IMR-90 (cell line): ENCODE measurements at regions not wholly inside any gene's neighbourhood (a gene's known extent, or its start where the extent isn't known, plus 50 kb on each side); places are given as distances from the start of the nearest gene placed in this dataset.

Source experiments
- ATAC-seq: fragments of 200-7000 bp; cut with Tn5 transposase; 2 replicates; pipeline ENCODE4 v1.9.1; 2020; ENCODE audit warnings: low read depth, mild to moderate bottlenecking, moderate library complexity
- BruUV-seq: library from RNA; stranded (reverse); fragments of 400-500 nt; replicated peaks from 2 replicates; lab custom pipeline; 2021; lab: Mats Ljungman, UMichigan
- CTCF ChIA-PET: fragments of 300-600 bp; formaldehyde crosslinking; extraction: SDS; loops from one replicate; lab custom pipeline; 2021; ENCODE audit warnings: antibody characterized with exemption; lab: Yijun Ruan, JAX
- POLR2A ChIA-PET: fragments of 300-600 bp; sonication (Branson Sonifier 250); formaldehyde crosslinking; loops from one replicate; lab custom pipeline; 2022; ENCODE audit warnings: antibody characterized with exemption; ENCODE audit not compliant: unreplicated experiment; lab: Charles Lee
- DNase-seq: peaks from one replicate; pipeline ENCODE4 v3.0.0; 2013
- H2AFZ ChIP-seq: replicated peaks from 2 replicates; pipeline ENCODE3; 2013; ENCODE audit warnings: low read length, mild to moderate bottlenecking; ENCODE audit not compliant: poor library complexity
- H2AK5ac ChIP-seq: 2 replicates; pipeline ENCODE4 v1.6.1; 2013; ENCODE audit warnings: low read depth, low read length, inconsistent platforms
- H2AK9ac ChIP-seq: replicated peaks from 2 replicates; pipeline ENCODE3; 2013; ENCODE audit warnings: mild to moderate bottlenecking, low read depth, low read length, moderate library complexity; ENCODE audit not compliant: poor library complexity
- H2BK120ac ChIP-seq: 2 replicates; pipeline ENCODE4 v1.6.1; 2013; ENCODE audit warnings: low read depth, low read length, inconsistent platforms
- H2BK15ac ChIP-seq: 3 replicates; pipeline ENCODE4 v1.6.1; 2013; ENCODE audit warnings: low read depth, low read length, inconsistent platforms
- H2BK20ac ChIP-seq: 2 replicates; pipeline ENCODE4 v1.6.1; 2013; ENCODE audit warnings: low read depth, mild to moderate bottlenecking, inconsistent platforms, low read length, moderate library complexity
- H2BK5ac ChIP-seq: 2 replicates; pipeline ENCODE4 v1.6.1; 2013; ENCODE audit warnings: mild to moderate bottlenecking, low read depth, low read length, inconsistent platforms; ENCODE audit not compliant: poor library complexity, severe bottlenecking
- H3K14ac ChIP-seq: replicated peaks from 2 replicates; pipeline ENCODE4 v1.6.1; 2013; ENCODE audit warnings: low read depth, low read length, inconsistent platforms
- H3K18ac ChIP-seq: 2 replicates; pipeline ENCODE4 v1.6.1; 2013; ENCODE audit warnings: low read depth, low read length, control low read depth
- H3K23ac ChIP-seq: 2 replicates; pipeline ENCODE4 v1.6.1; 2013; ENCODE audit warnings: low read depth, low read length, inconsistent platforms
- H3K27ac ChIP-seq: 2 replicates; pipeline ENCODE4 v1.5.1; 2013; ENCODE audit warnings: mild to moderate bottlenecking, control low read depth, low read length; ENCODE audit not compliant: insufficient read depth
- H3K27me3 ChIP-seq: 2 replicates; pipeline ENCODE4 v1.6.1; 2013; ENCODE audit warnings: low read length; ENCODE audit not compliant: control insufficient read depth, insufficient read depth
- H3K36me3 ChIP-seq: 2 replicates; pipeline ENCODE4 v1.6.1; 2013; ENCODE audit warnings: low read length, mixed read lengths; ENCODE audit not compliant: control insufficient read depth, insufficient read depth
- H3K4ac ChIP-seq: 2 replicates; pipeline ENCODE4 v1.6.1; 2013; ENCODE audit warnings: low read depth, low read length, inconsistent platforms
- H3K4me1 ChIP-seq: 2 replicates; pipeline ENCODE4 v1.6.1; 2013; ENCODE audit warnings: low read length, mixed read lengths; ENCODE audit not compliant: control insufficient read depth, insufficient read depth
- H3K4me2 ChIP-seq: 2 replicates; pipeline ENCODE4 v1.6.1; 2013; ENCODE audit warnings: low read depth, mild to moderate bottlenecking, control low read depth, low read length, moderate library complexity
- H3K4me3 ChIP-seq: 2 replicates; pipeline ENCODE4 v1.5.1; 2013; ENCODE audit warnings: low read depth, mild to moderate bottlenecking, control low read depth, low read length, moderate library complexity; ENCODE audit not compliant: insufficient read depth
- H3K56ac ChIP-seq: 2 replicates; pipeline ENCODE4 v1.6.1; 2013; ENCODE audit warnings: low read length, inconsistent platforms; ENCODE audit not compliant: insufficient read depth; ENCODE audit errors: extremely low read depth
- H3K79me1 ChIP-seq, 2 experiments: 2 replicates each; pipeline ENCODE4 v1.6.1; 2013; ENCODE audit warnings: low read length in 2 of 2, inconsistent platforms in 1 of 2, low read depth in 1 of 2
- H3K9ac ChIP-seq: 2 replicates; pipeline ENCODE4 v1.6.1; 2013; ENCODE audit warnings: low read depth, low read length, control low read depth
- H3K9me1 ChIP-seq: 2 replicates; pipeline ENCODE4 v1.6.1; 2013; ENCODE audit warnings: low read length, inconsistent platforms; ENCODE audit not compliant: insufficient read depth
- H3K9me3 ChIP-seq: 2 replicates; pipeline ENCODE4 v1.6.1; 2013; ENCODE audit warnings: low read length; ENCODE audit not compliant: control insufficient read depth, insufficient read depth
- H4K20me1 ChIP-seq: 2 replicates; pipeline ENCODE4 v1.6.1; 2013; ENCODE audit warnings: low read length, inconsistent platforms; ENCODE audit not compliant: insufficient read depth
- H4K5ac ChIP-seq: 2 replicates; pipeline ENCODE4 v1.6.1; 2013; ENCODE audit warnings: mild to moderate bottlenecking, low read depth, low read length, control low read depth
- H4K8ac ChIP-seq, 2 experiments: 2 replicates each; pipeline ENCODE4 v1.6.1; 2013; ENCODE audit warnings: low read depth in 2 of 2, low read length in 2 of 2, control low read depth in 1 of 2, inconsistent platforms in 1 of 2
- H4K91ac ChIP-seq: 2 replicates; pipeline ENCODE4 v1.6.1; 2013; ENCODE audit warnings: low read depth, low read length, inconsistent platforms; ENCODE audit not compliant: insufficient read depth
- BHLHE40 ChIP-seq: fragments of 150-350 bp; IDR thresholded peaks from 2 replicates; pipeline ENCODE4 v1.6.1; 2016; ENCODE audit warnings: mild to moderate bottlenecking, low read depth, low read length
- CEBPB ChIP-seq: IDR thresholded peaks from 2 replicates; pipeline ENCODE4 v1.6.1; 2012; ENCODE audit warnings: low read depth, low read length, improper control_type of control experiment
- MAFK ChIP-seq: IDR thresholded peaks from 2 replicates; pipeline ENCODE4 v1.6.1; 2012; ENCODE audit warnings: low read depth, low read length, improper control_type of control experiment
- POLR2A ChIP-seq: IDR thresholded peaks from 2 replicates; pipeline ENCODE4 v1.6.1; 2012; ENCODE audit warnings: mild to moderate bottlenecking, low read depth, low read length
- RCOR1 ChIP-seq: IDR thresholded peaks from 2 replicates; pipeline ENCODE4 v1.6.1; 2012; ENCODE audit warnings: mild to moderate bottlenecking, low read length, improper control_type of control experiment; ENCODE audit not compliant: insufficient replicate concordance
- RFX5 ChIP-seq: IDR thresholded peaks from 2 replicates; pipeline ENCODE4 v1.8.0; 2012; ENCODE audit warnings: low read depth, mild to moderate bottlenecking, low read length, moderate library complexity
- SMC3 ChIP-seq: fragments of 150-350 bp; IDR thresholded peaks from 2 replicates; pipeline ENCODE4 v1.6.1; 2016; ENCODE audit warnings: low read depth, mild to moderate bottlenecking, antibody characterized with exemption, low read length, moderate library complexity
- WGBS, 2 experiments: methylation state at CpG; one replicate each; pipeline versions ENCODE4 v1.1.5 to v1.1.7; 2013; ENCODE audit warnings: missing lambda C conversion rate in 2 of 2; ENCODE audit not compliant: insufficient read length in 1 of 2; ENCODE audit errors: extremely low coverage in 2 of 2; 5-methylcytosine and 5-hydroxymethylcytosine counted together
- dilution Hi-C: fragments of 300-500 bp; cut with HindIII; formaldehyde crosslinking; loops from one replicate; pipeline ENCODE4 v1.14.3; 2018; ENCODE audit warnings: low sequenced_read_pairs; ENCODE audit not compliant: unreplicated experiment
- in situ Hi-C: fragments of 300-500 bp; cut with MboI; formaldehyde crosslinking; loops from 3 replicates; pipeline ENCODE4 v1.14.3; 2019; ENCODE audit warnings: low sequenced_read_pairs, inconsistent platforms, mixed read lengths
- intact Hi-C: fragments of 100-400 bp; cut with micrococcal nuclease; formaldehyde crosslinking; loops from 2 replicates; pipeline ENCODE4 v1.10.0; 2022
- TF ChIP-seq, protein P1 (sequence below): fragments of 150-350 bp; IDR thresholded peaks from 2 replicates; pipeline ENCODE4 v1.6.1; 2017; ENCODE audit warnings: mild to moderate bottlenecking, antibody characterized with exemption, low read length, low read depth
- TF ChIP-seq, protein P2 (sequence below): conservative IDR thresholded peaks from 2 replicates; pipeline ENCODE4 v1.5.1; 2012; ENCODE audit warnings: mild to moderate bottlenecking, low read depth, low read length, improper control_type of control experiment
- TF ChIP-seq, protein P3 (sequence below): fragments of 150-350 bp; IDR thresholded peaks from 2 replicates; pipeline ENCODE4 v1.6.1; 2016; ENCODE audit warnings: low read depth, mild to moderate bottlenecking, low read length, moderate library complexity, borderline replicate concordance

DNA sequence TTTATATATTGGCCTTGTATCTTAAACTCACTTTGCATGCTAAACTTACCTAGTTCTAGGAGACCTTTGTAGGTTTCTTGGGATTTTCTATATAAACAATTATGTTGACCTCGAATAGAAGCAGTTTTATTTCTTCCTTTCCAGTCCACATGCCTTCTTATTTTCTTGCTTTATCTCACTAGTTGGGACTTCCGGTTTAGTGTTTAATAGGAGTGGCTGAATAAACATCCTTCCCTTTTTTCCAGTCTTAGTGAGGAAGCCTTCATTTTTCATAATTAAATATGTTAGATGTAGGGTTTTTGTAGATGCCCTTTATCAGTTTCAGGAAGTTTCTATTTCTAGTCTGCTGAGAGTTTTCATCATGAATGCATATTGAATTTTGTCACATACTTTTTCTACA is 347.3 kb upstream of the HNRNPA3 start:
- H3K4ac ChIP-seq, result no peak overlapping the region
- H3K56ac ChIP-seq, result no peak overlapping the region
- no TSS peak for BruUV-seq
- H3K9me1 ChIP-seq, result no peaks in the 10 kb centered on the region
- H3K9ac ChIP-seq, result no peak overlapping the region
- in situ Hi-C loops, result no loop called here
- WGBS, 2 experiments, result no CpG with 5 or more reads among the region's 2 CpGs
- no peak overlapping the region for H2BK20ac ChIP-seq
- H3K4me2 ChIP-seq, result no peak overlapping the region
- DNase-seq (no peak), ATAC-seq (no peak)
- H2BK5ac ChIP-seq, result no peak overlapping the region
- H3K23ac ChIP-seq, result no peak overlapping the region
- no peaks in the 10 kb centered on the region for H3K79me1 ChIP-seq
- H3K14ac ChIP-seq, result no peak overlapping the region
- H4K91ac ChIP-seq, result no peak overlapping the region
- no peak overlapping the region for H2BK15ac ChIP-seq
- H3K4me1 ChIP-seq, result no peaks in the 10 kb centered on the region
- dilution Hi-C loops, result no loop called here
- H3K27me3 ChIP-seq, result no peaks in the 10 kb centered on the region
- H3K27ac ChIP-seq, result no peak overlapping the region
- no peak overlapping the region for H2AK5ac ChIP-seq
- H2AFZ ChIP-seq, result no peak overlapping the region
- ChIA-PET POLR2A (no interaction called here), CTCF (no interaction called here)
- TF ChIP-seq RCOR1 (no peak), MAFK (no peak), POLR2A (no peak), RFX5 (no peak), SMC3 (no peak), CEBPB (no peak), BHLHE40 (no peak)
- TF ChIP-seq, protein P1, sequence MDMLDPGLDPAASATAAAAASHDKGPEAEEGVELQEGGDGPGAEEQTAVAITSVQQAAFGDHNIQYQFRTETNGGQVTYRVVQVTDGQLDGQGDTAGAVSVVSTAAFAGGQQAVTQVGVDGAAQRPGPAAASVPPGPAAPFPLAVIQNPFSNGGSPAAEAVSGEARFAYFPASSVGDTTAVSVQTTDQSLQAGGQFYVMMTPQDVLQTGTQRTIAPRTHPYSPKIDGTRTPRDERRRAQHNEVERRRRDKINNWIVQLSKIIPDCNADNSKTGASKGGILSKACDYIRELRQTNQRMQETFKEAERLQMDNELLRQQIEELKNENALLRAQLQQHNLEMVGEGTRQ, result no peak
- TF ChIP-seq, protein P2, sequence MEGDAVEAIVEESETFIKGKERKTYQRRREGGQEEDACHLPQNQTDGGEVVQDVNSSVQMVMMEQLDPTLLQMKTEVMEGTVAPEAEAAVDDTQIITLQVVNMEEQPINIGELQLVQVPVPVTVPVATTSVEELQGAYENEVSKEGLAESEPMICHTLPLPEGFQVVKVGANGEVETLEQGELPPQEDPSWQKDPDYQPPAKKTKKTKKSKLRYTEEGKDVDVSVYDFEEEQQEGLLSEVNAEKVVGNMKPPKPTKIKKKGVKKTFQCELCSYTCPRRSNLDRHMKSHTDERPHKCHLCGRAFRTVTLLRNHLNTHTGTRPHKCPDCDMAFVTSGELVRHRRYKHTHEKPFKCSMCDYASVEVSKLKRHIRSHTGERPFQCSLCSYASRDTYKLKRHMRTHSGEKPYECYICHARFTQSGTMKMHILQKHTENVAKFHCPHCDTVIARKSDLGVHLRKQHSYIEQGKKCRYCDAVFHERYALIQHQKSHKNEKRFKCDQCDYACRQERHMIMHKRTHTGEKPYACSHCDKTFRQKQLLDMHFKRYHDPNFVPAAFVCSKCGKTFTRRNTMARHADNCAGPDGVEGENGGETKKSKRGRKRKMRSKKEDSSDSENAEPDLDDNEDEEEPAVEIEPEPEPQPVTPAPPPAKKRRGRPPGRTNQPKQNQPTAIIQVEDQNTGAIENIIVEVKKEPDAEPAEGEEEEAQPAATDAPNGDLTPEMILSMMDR, result no peak
- TF ChIP-seq, protein P3, sequence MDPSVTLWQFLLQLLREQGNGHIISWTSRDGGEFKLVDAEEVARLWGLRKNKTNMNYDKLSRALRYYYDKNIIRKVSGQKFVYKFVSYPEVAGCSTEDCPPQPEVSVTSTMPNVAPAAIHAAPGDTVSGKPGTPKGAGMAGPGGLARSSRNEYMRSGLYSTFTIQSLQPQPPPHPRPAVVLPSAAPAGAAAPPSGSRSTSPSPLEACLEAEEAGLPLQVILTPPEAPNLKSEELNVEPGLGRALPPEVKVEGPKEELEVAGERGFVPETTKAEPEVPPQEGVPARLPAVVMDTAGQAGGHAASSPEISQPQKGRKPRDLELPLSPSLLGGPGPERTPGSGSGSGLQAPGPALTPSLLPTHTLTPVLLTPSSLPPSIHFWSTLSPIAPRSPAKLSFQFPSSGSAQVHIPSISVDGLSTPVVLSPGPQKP, result no peak
- H2BK120ac ChIP-seq, result no peak overlapping the region
- no peak overlapping the region for H2AK9ac ChIP-seq
- H3K4me3 ChIP-seq, result no peak overlapping the region
- H3K18ac ChIP-seq, result no peak overlapping the region
- no peaks in the 10 kb centered on the region for H3K9me3 ChIP-seq
- no peaks in the 10 kb centered on the region for H4K20me1 ChIP-seq
- intact Hi-C loops, result loop anchor here (5.0 kb wide), 1 partner anchor 102 kb away; no protein-coding TSS in a partner anchor
- H4K5ac ChIP-seq, result no peak overlapping the region
- H4K8ac ChIP-seq, result no peak overlapping the region
- no peaks in the 10 kb centered on the region for H3K36me3 ChIP-seq
